HEK293 (cell line): ENCODE measurements at regions not wholly inside any gene's neighbourhood (a gene's known extent, or its start where the extent isn't known, plus 50 kb on each side); places are given as distances from the start of the nearest gene placed in this dataset.

Experiments used
- EGR2 ChIP-seq: fragments of 450-650 bp; formaldehyde crosslinking; IDR thresholded peaks from 2 replicates; pipeline ENCODE4 v1.5.1; 2016; ENCODE audit warnings: low read depth, missing biosample characterization, missing genetic modification characterization
- GLI2 ChIP-seq: fragments of 450-650 bp; formaldehyde crosslinking; IDR thresholded peaks from 2 replicates; pipeline ENCODE4; 2017; ENCODE audit warnings: missing biosample characterization, missing genetic modification characterization, low read depth, borderline replicate concordance
- GLI4 ChIP-seq: fragments of 450-650 bp; formaldehyde crosslinking; IDR thresholded peaks from 2 replicates; pipeline ENCODE4 v1.5.1; 2016; ENCODE audit warnings: missing biosample characterization, missing genetic modification characterization
- GLIS1 ChIP-seq: fragments of 450-650 bp; formaldehyde crosslinking; IDR thresholded peaks from 2 replicates; pipeline ENCODE4 v1.5.1; 2016; ENCODE audit warnings: missing biosample characterization, missing genetic modification characterization
- GLIS2 ChIP-seq: fragments of 450-650 bp; formaldehyde crosslinking; IDR thresholded peaks from 2 replicates; pipeline ENCODE4 v1.5.1; 2016; ENCODE audit warnings: missing biosample characterization, missing genetic modification characterization
- OVOL3 ChIP-seq: fragments of 450-650 bp; formaldehyde crosslinking; IDR thresholded peaks from 2 replicates; pipeline ENCODE4 v1.5.1; 2016; ENCODE audit warnings: missing biosample characterization, missing genetic modification characterization
- PBX3 ChIP-seq: sonication (generic); formaldehyde crosslinking; IDR thresholded peaks from 2 replicates; pipeline ENCODE4 v1.8.1; 2022; ENCODE audit warnings: mild to moderate bottlenecking, moderate library complexity, missing genetic modification reagents
- PRDM6 ChIP-seq: fragments of 450-650 bp; formaldehyde crosslinking; IDR thresholded peaks from 2 replicates; pipeline ENCODE4 v1.5.1; 2017; ENCODE audit warnings: missing biosample characterization, missing genetic modification characterization
- RBAK ChIP-seq: fragments of 450-650 bp; formaldehyde crosslinking; IDR thresholded peaks from 2 replicates; pipeline ENCODE4 v1.5.1; 2016; ENCODE audit warnings: missing biosample characterization, missing genetic modification characterization
- REST ChIP-seq: fragments of 450-650 bp; formaldehyde crosslinking; IDR thresholded peaks from 2 replicates; pipeline ENCODE4 v1.5.1; 2016; ENCODE audit warnings: missing biosample characterization, missing genetic modification characterization
- SALL2 ChIP-seq: fragments of 450-650 bp; formaldehyde crosslinking; IDR thresholded peaks from 2 replicates; pipeline ENCODE4 v1.5.0; 2017; ENCODE audit warnings: missing biosample characterization, mild to moderate bottlenecking, missing genetic modification characterization, borderline replicate concordance
- SCRT2 ChIP-seq: fragments of 450-650 bp; formaldehyde crosslinking; IDR thresholded peaks from 2 replicates; pipeline ENCODE4 v1.5.1; 2016; ENCODE audit warnings: missing biosample characterization, missing genetic modification characterization
- ZBTB48 ChIP-seq: fragments of 450-650 bp; formaldehyde crosslinking; IDR thresholded peaks from 2 replicates; pipeline ENCODE4 v1.5.1; 2016; ENCODE audit warnings: missing biosample characterization, missing genetic modification characterization
- ZIC2 ChIP-seq: fragments of 450-650 bp; formaldehyde crosslinking; IDR thresholded peaks from 2 replicates; pipeline ENCODE4 v1.5.1; 2016; ENCODE audit warnings: missing biosample characterization, missing genetic modification characterization
- ZNF140 ChIP-seq: fragments of 450-650 bp; formaldehyde crosslinking; IDR thresholded peaks from 2 replicates; pipeline ENCODE4 v1.5.1; 2016; ENCODE audit warnings: missing biosample characterization, missing genetic modification characterization
- ZNF146 ChIP-seq: fragments of 450-650 bp; formaldehyde crosslinking; IDR thresholded peaks from 2 replicates; pipeline ENCODE4 v1.5.1; 2016; ENCODE audit warnings: missing biosample characterization, missing genetic modification characterization
- ZNF155 ChIP-seq: fragments of 450-650 bp; formaldehyde crosslinking; IDR thresholded peaks from 2 replicates; pipeline ENCODE4 v1.5.1; 2016; ENCODE audit warnings: missing biosample characterization, missing genetic modification characterization
- ZNF2 ChIP-seq: fragments of 450-650 bp; formaldehyde crosslinking; IDR thresholded peaks from 2 replicates; pipeline ENCODE4 v1.5.1; 2016; ENCODE audit warnings: missing biosample characterization, missing genetic modification characterization
- ZNF341 ChIP-seq: fragments of 450-650 bp; formaldehyde crosslinking; IDR thresholded peaks from 2 replicates; pipeline ENCODE4; 2016; ENCODE audit warnings: low read depth, missing biosample characterization, missing genetic modification characterization
- ZNF354C ChIP-seq: fragments of 450-650 bp; formaldehyde crosslinking; IDR thresholded peaks from 2 replicates; pipeline ENCODE4 v1.5.1; 2016; ENCODE audit warnings: missing biosample characterization, missing genetic modification characterization, low read depth, borderline replicate concordance
- ZNF48 ChIP-seq: fragments of 450-650 bp; formaldehyde crosslinking; IDR thresholded peaks from 2 replicates; pipeline ENCODE4 v1.5.1; 2016; ENCODE audit warnings: missing biosample characterization, missing genetic modification characterization
- ZNF510 ChIP-seq: fragments of 450-650 bp; formaldehyde crosslinking; IDR thresholded peaks from 2 replicates; pipeline ENCODE4 v1.5.1; 2018; ENCODE audit warnings: mild to moderate bottlenecking, missing genetic modification characterization, missing biosample characterization; ENCODE audit not compliant: insufficient replicate concordance
- ZNF544 ChIP-seq: fragments of 450-650 bp; formaldehyde crosslinking; IDR thresholded peaks from 2 replicates; pipeline ENCODE4 v1.5.0; 2017; ENCODE audit warnings: missing biosample characterization, missing genetic modification characterization
- ZNF600 ChIP-seq: fragments of 450-650 bp; formaldehyde crosslinking; IDR thresholded peaks from 2 replicates; pipeline ENCODE4 v1.5.1; 2016; ENCODE audit warnings: missing biosample characterization, missing genetic modification characterization
- ZNF623 ChIP-seq: fragments of 450-650 bp; formaldehyde crosslinking; IDR thresholded peaks from 2 replicates; pipeline ENCODE4 v1.5.1; 2016; ENCODE audit warnings: missing biosample characterization, missing genetic modification characterization
- ZNF639 ChIP-seq: fragments of 450-650 bp; formaldehyde crosslinking; IDR thresholded peaks from 2 replicates; pipeline ENCODE4 v1.5.1; 2016; ENCODE audit warnings: missing biosample characterization, missing genetic modification characterization
- ZNF664 ChIP-seq: fragments of 450-650 bp; formaldehyde crosslinking; IDR thresholded peaks from 2 replicates; pipeline ENCODE4 v1.5.1; 2016; ENCODE audit warnings: missing biosample characterization, missing genetic modification characterization
- ZNF768 ChIP-seq: fragments of 450-650 bp; formaldehyde crosslinking; IDR thresholded peaks from 2 replicates; pipeline ENCODE4 v1.5.1; 2018; ENCODE audit warnings: missing biosample characterization, mild to moderate bottlenecking, missing genetic modification characterization
- ZNF777 ChIP-seq: fragments of 450-650 bp; formaldehyde crosslinking; IDR thresholded peaks from 2 replicates; pipeline ENCODE4 v1.5.1; 2017; ENCODE audit warnings: missing biosample characterization, missing genetic modification characterization, borderline replicate concordance
- ZSCAN23 ChIP-seq: fragments of 450-650 bp; formaldehyde crosslinking; IDR thresholded peaks from 2 replicates; pipeline ENCODE4 v1.5.1; 2016; ENCODE audit warnings: missing biosample characterization, missing genetic modification characterization

GRCh38 chr1:221478050-221478949, 263.6 kb downstream of the DUSP10 start (continued):
- TF ChIP-seq PBX3, result no peak
- TF ChIP-seq REST (tag by site-specific recombination), result no peak
- no peak for TF ChIP-seq ZBTB48 (tag by site-specific recombination)
- TF ChIP-seq ZNF544 (tag by site-specific recombination), result no peak
- TF ChIP-seq ZNF623, result no peak
- no peak for TF ChIP-seq ZNF155 (tag by site-specific recombination)
- TF ChIP-seq GLIS2 (tag by site-specific recombination), result no peak
- TF ChIP-seq GLI4, result no peak
- no peak for TF ChIP-seq EGR2 (tag by site-specific recombination)
- no peak for TF ChIP-seq ZNF146 (tag by site-specific recombination)
- TF ChIP-seq GLI2 (tag by site-specific recombination), result no peak
- TF ChIP-seq OVOL3 (tag by site-specific recombination), result no peak
- TF ChIP-seq SCRT2, result no peak
- no peak for TF ChIP-seq ZNF600
- TF ChIP-seq ZIC2, result peak; percentile 34; the same call in 1 of the 2 replicates
- 0 out of 2 replicates have a peak, but pooled peaks have one; percentile 32 for TF ChIP-seq ZNF2 (tag by site-specific recombination)
- TF ChIP-seq SALL2 (tag by site-specific recombination), result no peak
- TF ChIP-seq GLIS1 (tag by site-specific recombination), result no peak
- TF ChIP-seq ZNF639, result no peak
- TF ChIP-seq ZNF664, result no peak
- TF ChIP-seq ZNF140 (tag by site-specific recombination), result no peak
- no peak for TF ChIP-seq RBAK (tag by site-specific recombination)
- TF ChIP-seq ZNF341 (tag by site-specific recombination), result no peak
- no peak for TF ChIP-seq ZSCAN23 (tag by site-specific recombination)
- TF ChIP-seq ZNF48 (tag by site-specific recombination), result no peak
- TF ChIP-seq ZNF510 (tag by site-specific recombination), result no peak
- TF ChIP-seq ZNF354C (tag by site-specific recombination), result no peak
- no peak for TF ChIP-seq ZNF768 (tag by site-specific recombination)
- no peak for TF ChIP-seq PRDM6
- no peak for TF ChIP-seq ZNF777 (tag by site-specific recombination)
